Progenitor cell of endocrine pancreas (in vitro differentiated cells): ENCODE measurements at regions not wholly inside any gene's neighbourhood (a gene's known extent, or its start where the extent isn't known, plus 50 kb on each side); places are given as distances from the start of the nearest gene placed in this dataset.

Experiments used
- DNase-seq: peaks from one replicate; pipeline ENCODE4 v3.0.0; 2021; ENCODE audit warnings: low spot score; ENCODE audit not compliant: unreplicated experiment
- H3K27ac Mint-ChIP-seq: 2 replicates; pipeline ENCODE4 v1.8.0; 2021; ENCODE audit warnings: mild to moderate bottlenecking, moderate library complexity, mixed read lengths
- H3K27me3 Mint-ChIP-seq: 2 replicates; pipeline ENCODE4 v1.8.0; 2021; ENCODE audit warnings: mixed read lengths
- H3K36me3 Mint-ChIP-seq: 2 replicates; pipeline ENCODE4 v1.8.0; 2022; ENCODE audit warnings: mixed read lengths; ENCODE audit not compliant: insufficient read depth
- H3K4me1 Mint-ChIP-seq: 2 replicates; pipeline ENCODE4 v1.8.0; 2021; ENCODE audit warnings: low read depth, mixed read lengths
- H3K4me3 Mint-ChIP-seq: 2 replicates; pipeline ENCODE4 v1.8.0; 2021; ENCODE audit warnings: low read depth, mild to moderate bottlenecking, moderate library complexity, mixed read lengths
- H3K9me3 Mint-ChIP-seq: 2 replicates; pipeline ENCODE4 v1.8.0; 2021; ENCODE audit warnings: low read depth, mixed read lengths
- CTCF ChIP-seq: fragments of 200-600 bp; sonication (generic); IDR thresholded peaks from one replicate; pipeline ENCODE4 v1.5.0; 2021; ENCODE audit warnings: antibody characterized with exemption, mild to moderate bottlenecking; ENCODE audit not compliant: unreplicated experiment

GRCh38 chr19:28884786-28885476 is 328.0 kb downstream of the UQCRFS1 start:
- Mint-ChIP-seq H3K9me3 (no peaks in the 10 kb centered on the region), H3K27me3 (peaks cover 29% of the 10 kb centered on the region), H3K4me1 (peaks cover 4% of the 10 kb centered on the region), H3K4me3 (no peak overlapping the region), H3K36me3 (no peaks in the 10 kb centered on the region), H3K27ac (no peak overlapping the region)
- DNase-seq = no peak
- TF ChIP-seq CTCF = no peak

- no peak for TF ChIP-seq CTCF
- Mint-ChIP-seq H3K9me3 (no peaks in the 10 kb centered on the region), H3K27ac (no peak overlapping the region), H3K27me3 (peaks cover 26% of the 10 kb centered on the region), H3K4me1 (peaks cover 4% of the 10 kb centered on the region), H3K36me3 (no peaks in the 10 kb centered on the region), H3K4me3 (no peak overlapping the region)
- DNase-seq = no peak
Observed at GRCh38 chr19:28883241-28883693, 329.7 kb downstream of the UQCRFS1 start.

GRCh38 chr19:28882818-28883217 is 330.1 kb downstream of the UQCRFS1 start:
- H3K27ac Mint-ChIP-seq = no peak overlapping the region
- DNase-seq = no peak
- peaks cover 30% of the 10 kb centered on the region for H3K27me3 Mint-ChIP-seq
- no peak for TF ChIP-seq CTCF
- no peaks in the 10 kb centered on the region for H3K9me3 Mint-ChIP-seq
- H3K36me3 Mint-ChIP-seq = no peaks in the 10 kb centered on the region
- peaks cover 4% of the 10 kb centered on the region for H3K4me1 Mint-ChIP-seq
- no peak overlapping the region for H3K4me3 Mint-ChIP-seq

GRCh38 chr19:28881616-28882015 is 331.3 kb downstream of the UQCRFS1 start:
- Mint-ChIP-seq H3K9me3 (no peaks in the 10 kb centered on the region), H3K4me3 (no peak overlapping the region), H3K27ac (no peak overlapping the region), H3K4me1 (peaks cover 4% of the 10 kb centered on the region), H3K27me3 (peaks cover 37% of the 10 kb centered on the region), H3K36me3 (no peaks in the 10 kb centered on the region)
- TF ChIP-seq CTCF = no peak
- DNase-seq = no peak

GRCh38 chr19:28880735-28881401 is 332.1 kb downstream of the UQCRFS1 start:
- Mint-ChIP-seq H3K4me3 (no peak overlapping the region), H3K27me3 (peaks cover 38% of the 10 kb centered on the region), H3K27ac (no peak overlapping the region), H3K4me1 (peaks cover 4% of the 10 kb centered on the region), H3K9me3 (no peaks in the 10 kb centered on the region), H3K36me3 (no peaks in the 10 kb centered on the region)
- no peak for DNase-seq
- TF ChIP-seq CTCF = no peak
